A549 (cell line): ENCODE measurements at regions not wholly inside any gene's neighbourhood (a gene's known extent, or its start where the extent isn't known, plus 50 kb on each side); places are given as distances from the start of the nearest gene placed in this dataset.

ENCODE experiments used
- ATAC-seq, 2 experiments: fragments of 200-7000 bp in 1 of 2; fragments of >200 bp in 1 of 2; cut with Nextera tagmentation in 1 of 2; cut with Tn5 transposase in 1 of 2; 3 replicates each; pipeline versions ENCODE4 v1.8.0 to v1.9.1; 2018 to 2020; ENCODE audit warnings: mild to moderate bottlenecking in 1 of 2, moderate library complexity in 1 of 2
- CTCF ChIA-PET: fragments of 300-600 bp; sonication (Branson Sonifier 250); formaldehyde crosslinking; extraction: SDS; loops from one replicate; lab custom pipeline; 2021; ENCODE audit warnings: antibody characterized with exemption, inconsistent platforms; lab: Yijun Ruan, JAX
- POLR2A ChIA-PET: fragments of 350-600 bp; formaldehyde crosslinking; extraction: SDS; loops from one replicate; lab custom pipeline; 2021; ENCODE audit warnings: antibody characterized with exemption, inconsistent platforms; lab: Yijun Ruan, JAX
- DNase-seq, 2 experiments: peaks; one replicate each; pipeline versions ENCODE4 v3.0.0 to v3.0.0-alpha.2; 2011 to 2016; ENCODE audit warnings: low read depth in 1 of 2, low spot score in 1 of 2
- FAIRE-seq: peaks from 2 replicates; lab custom pipeline; 2011; peaks lifted over from hg19 to GRCh38; lab: Jason Lieb, UNC
- H3K27ac ChIP-seq, 2 experiments: fragments of >200 bp; sonication (Bioruptor Twin); formaldehyde crosslinking; 3 replicates each; pipeline ENCODE4 v1.5.1; 2016 to 2017
- H3K4me1 ChIP-seq: fragments of >200 bp; sonication (Bioruptor Twin); formaldehyde crosslinking; 3 replicates; pipeline ENCODE4 v1.6.1; 2016
- H3K4me2 ChIP-seq: fragments of >200 bp; sonication (Bioruptor Twin); formaldehyde crosslinking; 3 replicates; pipeline ENCODE4 v1.6.1; 2016
- H3K4me3 ChIP-seq: fragments of >200 bp; sonication (Bioruptor Twin); formaldehyde crosslinking; 3 replicates; pipeline ENCODE4 v1.5.1; 2016
- H3K9me3 ChIP-seq: fragments of >200 bp; sonication (Bioruptor Twin); formaldehyde crosslinking; 3 replicates; pipeline ENCODE4 v1.6.1; 2016
- CBX2 ChIP-seq: fragments of 200-600 bp; sonication (generic); IDR thresholded peaks from 2 replicates; pipeline ENCODE4 v1.6.1; 2016; ENCODE audit warnings: low read depth, mild to moderate bottlenecking, borderline replicate concordance
- CBX8 ChIP-seq: fragments of 200-600 bp; sonication (generic); IDR thresholded peaks from 2 replicates; pipeline ENCODE4 v1.6.1; 2016
- CHD2 ChIP-seq: fragments of 150-350 bp; IDR thresholded peaks from 2 replicates; pipeline ENCODE4 v1.6.1; 2014; ENCODE audit warnings: low read length; ENCODE audit not compliant: partially characterized antibody
- ESRRA ChIP-seq: fragments of 150-350 bp; IDR thresholded peaks from 2 replicates; pipeline ENCODE4 v1.6.1; 2014; ENCODE audit warnings: mild to moderate bottlenecking, low read length, borderline replicate concordance
- GATA3 ChIP-seq: IDR thresholded peaks from 2 replicates; pipeline ENCODE4 v1.6.1; 2012; ENCODE audit warnings: borderline replicate concordance
- HDAC2 ChIP-seq: fragments of 200-600 bp; sonication (generic); IDR thresholded peaks from 2 replicates; pipeline ENCODE4 v1.6.1; 2016
- HOXB5 ChIP-seq: fragments of 250-450 bp; sonication (Bioruptor Pico); IDR thresholded peaks from 2 replicates; pipeline ENCODE4 v1.5.0; 2020; ENCODE audit warnings: mild to moderate bottlenecking, moderate library complexity
- JUN ChIP-seq, 2 experiments: fragments of >200 bp; sonication (Bioruptor Twin); formaldehyde crosslinking; IDR thresholded peaks; 2 replicates in 1 of 2; 3 replicates in 1 of 2; pipeline ENCODE4 v1.6.1; 2016 to 2017
- JUNB ChIP-seq: fragments of >200 bp; sonication (Bioruptor Twin); formaldehyde crosslinking; IDR thresholded peaks from 2 replicates; pipeline ENCODE4 v1.6.1; 2016
- KDM1A ChIP-seq: fragments of 200-600 bp; sonication (generic); IDR thresholded peaks from 2 replicates; pipeline ENCODE4 v1.6.1; 2016; ENCODE audit warnings: low read depth, mild to moderate bottlenecking
- KDM5A ChIP-seq: fragments of 200-600 bp; sonication (generic); IDR thresholded peaks from 2 replicates; pipeline ENCODE4 v1.6.1; 2016; ENCODE audit warnings: antibody characterized with exemption, mild to moderate bottlenecking
- MAFK ChIP-seq: fragments of 450-650 bp; IDR thresholded peaks from 2 replicates; pipeline ENCODE4 v1.6.1; 2014; ENCODE audit not compliant: partially characterized antibody
- MAZ ChIP-seq: fragments of 150-350 bp; IDR thresholded peaks from 2 replicates; pipeline ENCODE4 v1.6.1; 2014; ENCODE audit warnings: antibody characterized with exemption, low read depth, low read length, borderline replicate concordance
- MYC ChIP-seq: IDR thresholded peaks from 2 replicates; pipeline ENCODE4 v1.6.1; 2012; ENCODE audit warnings: mild to moderate bottlenecking, inconsistent platforms, low read length, improper control_type of control experiment, borderline replicate concordance
- NPAS2 ChIP-seq: fragments of 250-450 bp; sonication (Bioruptor Pico); IDR thresholded peaks from 2 replicates; pipeline ENCODE4 v1.8.0; 2022; ENCODE audit warnings: mild to moderate bottlenecking, moderate library complexity, borderline replicate concordance
- POLR2AphosphoS2 ChIP-seq: conservative IDR thresholded peaks from 2 replicates; pipeline ENCODE4 v1.6.1; 2012; ENCODE audit warnings: low read length, improper control_type of control experiment, inconsistent platforms
- RFX5 ChIP-seq: fragments of 450-650 bp; IDR thresholded peaks from 2 replicates; pipeline ENCODE4 v1.7.1; 2014; ENCODE audit warnings: antibody characterized with exemption, mild to moderate bottlenecking, moderate library complexity
- RNF2 ChIP-seq: fragments of 200-600 bp; sonication (generic); IDR thresholded peaks from 2 replicates; pipeline ENCODE4 v1.6.1; 2016; ENCODE audit warnings: low read depth, mild to moderate bottlenecking, antibody characterized with exemption, moderate library complexity, borderline replicate concordance
- SMC3 ChIP-seq: fragments of >200 bp; sonication (Bioruptor Twin); formaldehyde crosslinking; IDR thresholded peaks from 3 replicates; pipeline ENCODE4 v1.6.1; 2018; ENCODE audit warnings: inconsistent platforms
- ZC3H11A ChIP-seq: fragments of 450-650 bp; IDR thresholded peaks from 2 replicates; pipeline ENCODE4 v1.6.1; 2014; ENCODE audit warnings: antibody characterized with exemption, mild to moderate bottlenecking
- ZSCAN20 ChIP-seq: fragments of 250-450 bp; sonication (Bioruptor Pico); IDR thresholded peaks from 2 replicates; pipeline ENCODE4 v1.8.0; 2022; ENCODE audit warnings: mild to moderate bottlenecking, moderate library complexity
- WGBS: methylation state at CpG from one replicate; pipeline ENCODE4 v1.1.6; 2017; ENCODE audit errors: missing lambda C conversion rate; 5-methylcytosine and 5-hydroxymethylcytosine counted together
- TF ChIP-seq, protein P1 (sequence below): fragments of >200 bp; sonication (Bioruptor Twin); formaldehyde crosslinking; IDR thresholded peaks from 3 replicates; pipeline ENCODE4 v1.5.1; 2016
- TF ChIP-seq, protein P2 (sequence below): IDR thresholded peaks from 2 replicates; pipeline ENCODE4 v1.6.1; 2012
- TF ChIP-seq, protein P3 (sequence below): fragments of 250-450 bp; sonication (Bioruptor Pico); IDR thresholded peaks from 2 replicates; pipeline ENCODE4 v1.5.0; 2020; ENCODE audit warnings: low read depth, mild to moderate bottlenecking, moderate library complexity
- TF ChIP-seq, protein P4 (sequence below): IDR thresholded peaks from 2 replicates; pipeline ENCODE4 v1.6.1; 2012; ENCODE audit warnings: low read depth, borderline replicate concordance

DNA sequence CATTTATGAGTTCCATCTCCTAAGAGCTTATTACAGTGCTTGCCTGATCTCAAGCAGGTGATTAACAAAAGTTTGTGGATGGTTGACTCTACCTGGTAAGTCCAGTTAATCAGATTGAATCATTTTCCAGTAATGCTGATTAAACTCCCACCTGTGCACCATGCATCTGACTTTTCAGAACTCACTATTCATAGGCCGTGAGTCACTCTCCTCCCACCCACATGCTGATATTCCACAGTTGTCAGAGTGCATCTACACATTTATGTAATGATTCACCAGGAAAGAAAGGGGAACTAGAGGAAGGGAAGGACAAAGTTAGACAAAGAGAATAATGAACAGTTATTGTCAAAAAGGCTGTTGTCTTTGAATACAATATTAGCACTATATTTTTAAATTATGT is 106.2 kb upstream of the UBE3A start:
- WGBS = 0% methylated on average over 1 of the region's 1 CpG
- Histone ChIP-seq H3K4me1 (no peaks in the 10 kb centered on the region), H3K4me3 (no peak overlapping the region), H3K9me3 (no peaks in the 10 kb centered on the region), H3K27ac (no peak overlapping the region)
- DNase-seq = no peak
- POLR2A ChIA-PET = no interaction called here
- no peak for TF ChIP-seq SMC3
- TF ChIP-seq, protein P1, sequence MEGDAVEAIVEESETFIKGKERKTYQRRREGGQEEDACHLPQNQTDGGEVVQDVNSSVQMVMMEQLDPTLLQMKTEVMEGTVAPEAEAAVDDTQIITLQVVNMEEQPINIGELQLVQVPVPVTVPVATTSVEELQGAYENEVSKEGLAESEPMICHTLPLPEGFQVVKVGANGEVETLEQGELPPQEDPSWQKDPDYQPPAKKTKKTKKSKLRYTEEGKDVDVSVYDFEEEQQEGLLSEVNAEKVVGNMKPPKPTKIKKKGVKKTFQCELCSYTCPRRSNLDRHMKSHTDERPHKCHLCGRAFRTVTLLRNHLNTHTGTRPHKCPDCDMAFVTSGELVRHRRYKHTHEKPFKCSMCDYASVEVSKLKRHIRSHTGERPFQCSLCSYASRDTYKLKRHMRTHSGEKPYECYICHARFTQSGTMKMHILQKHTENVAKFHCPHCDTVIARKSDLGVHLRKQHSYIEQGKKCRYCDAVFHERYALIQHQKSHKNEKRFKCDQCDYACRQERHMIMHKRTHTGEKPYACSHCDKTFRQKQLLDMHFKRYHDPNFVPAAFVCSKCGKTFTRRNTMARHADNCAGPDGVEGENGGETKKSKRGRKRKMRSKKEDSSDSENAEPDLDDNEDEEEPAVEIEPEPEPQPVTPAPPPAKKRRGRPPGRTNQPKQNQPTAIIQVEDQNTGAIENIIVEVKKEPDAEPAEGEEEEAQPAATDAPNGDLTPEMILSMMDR = no peak
- TF ChIP-seq JUN (IDR thresholded peaks at IDR 0.05) = no peak
- no peak for TF ChIP-seq MAZ
- TF ChIP-seq, protein P2, sequence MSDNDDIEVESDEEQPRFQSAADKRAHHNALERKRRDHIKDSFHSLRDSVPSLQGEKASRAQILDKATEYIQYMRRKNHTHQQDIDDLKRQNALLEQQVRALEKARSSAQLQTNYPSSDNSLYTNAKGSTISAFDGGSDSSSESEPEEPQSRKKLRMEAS = no peak
- TF ChIP-seq ZC3H11A = no peak
- no peak for TF ChIP-seq HDAC2
- TF ChIP-seq NPAS2 (CRISPR knock-in tag) = no peak
- TF ChIP-seq, protein P3, sequence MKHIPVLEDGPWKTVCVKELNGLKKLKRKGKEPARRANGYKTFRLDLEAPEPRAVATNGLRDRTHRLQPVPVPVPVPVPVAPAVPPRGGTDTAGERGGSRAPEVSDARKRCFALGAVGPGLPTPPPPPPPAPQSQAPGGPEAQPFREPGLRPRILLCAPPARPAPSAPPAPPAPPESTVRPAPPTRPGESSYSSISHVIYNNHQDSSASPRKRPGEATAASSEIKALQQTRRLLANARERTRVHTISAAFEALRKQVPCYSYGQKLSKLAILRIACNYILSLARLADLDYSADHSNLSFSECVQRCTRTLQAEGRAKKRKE (CRISPR knock-in tag) = no peak
- TF ChIP-seq RFX5 = no peak
- no peak for TF ChIP-seq HOXB5 (CRISPR knock-in tag)
- TF ChIP-seq CBX8 = no peak
- no peak for TF ChIP-seq CHD2
- TF ChIP-seq GATA3 = no peak
- TF ChIP-seq POLR2AphosphoS2 = no peak
- no peak for TF ChIP-seq ESRRA
- TF ChIP-seq, protein P4, sequence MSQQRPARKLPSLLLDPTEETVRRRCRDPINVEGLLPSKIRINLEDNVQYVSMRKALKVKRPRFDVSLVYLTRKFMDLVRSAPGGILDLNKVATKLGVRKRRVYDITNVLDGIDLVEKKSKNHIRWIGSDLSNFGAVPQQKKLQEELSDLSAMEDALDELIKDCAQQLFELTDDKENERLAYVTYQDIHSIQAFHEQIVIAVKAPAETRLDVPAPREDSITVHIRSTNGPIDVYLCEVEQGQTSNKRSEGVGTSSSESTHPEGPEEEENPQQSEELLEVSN = no peak
- TF ChIP-seq KDM5A = no peak
- TF ChIP-seq JUNB = no peak
- TF ChIP-seq, all 56 proteins: peak for 0
- CTCF ChIA-PET = interaction anchor here (0.6 kb wide), 1 partner anchor 132 kb away, joined by 3 read pairs; no protein-coding TSS in a partner anchor
- FAIRE-seq (no peak), ATAC-seq (no peak)
- H3K4me2 ChIP-seq = no peak overlapping the region

DNA sequence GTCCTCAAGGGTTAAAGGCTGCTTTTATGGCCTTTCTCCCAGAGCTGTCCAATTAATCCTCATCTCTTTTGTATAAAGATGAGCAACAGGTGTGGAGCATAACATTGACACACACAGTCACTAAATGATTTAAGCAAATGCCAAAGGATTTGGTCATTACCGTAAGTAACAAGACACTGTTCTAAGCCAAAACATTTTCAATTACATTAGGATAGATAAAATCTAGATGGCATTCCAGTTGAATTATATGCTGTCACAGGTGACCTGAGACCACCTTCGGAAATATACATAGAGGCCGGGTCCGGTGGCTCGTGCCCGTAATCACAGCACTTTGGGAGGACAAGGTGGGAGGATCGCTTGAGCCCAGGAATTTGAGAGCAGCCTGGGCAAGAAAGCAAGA is 105.3 kb upstream of the UBE3A start:
- FAIRE-seq (no peak), ATAC-seq (no peak), DNase-seq (no peak)
- WGBS = 39% methylated on average over 7 of the region's 7 CpGs
- no peak for TF ChIP-seq MAFK
- TF ChIP-seq NPAS2 (CRISPR knock-in tag) = no peak
- no peak for TF ChIP-seq HOXB5 (CRISPR knock-in tag)
- TF ChIP-seq HDAC2 = no peak
- TF ChIP-seq CBX2 = no peak
- TF ChIP-seq RNF2 = no peak
- no peak for TF ChIP-seq ZSCAN20 (CRISPR knock-in tag)
- TF ChIP-seq, protein P2 = no peak
- TF ChIP-seq KDM1A = no peak
- no peak for TF ChIP-seq MYC
- no peak overlapping the region for H3K27ac ChIP-seq
- no peak overlapping the region for H3K4me2 ChIP-seq
- CTCF ChIA-PET = no interaction called here
- no peaks in the 10 kb centered on the region for H3K4me1 ChIP-seq
- no peaks in the 10 kb centered on the region for H3K9me3 ChIP-seq
- POLR2A ChIA-PET = no interaction called here
- H3K4me3 ChIP-seq = no peak overlapping the region
